GM23338 (cell line): ENCODE measurements at regions not wholly inside any gene's neighbourhood (a gene's known extent, or its start where the extent isn't known, plus 50 kb on each side); places are given as distances from the start of the nearest gene placed in this dataset.
A peak's percentile ranks its signal among the peaks of the same experiment; 100 is the strongest.

Experiments used
- CREB1 ChIP-seq: fragments of 250-450 bp; sonication (Bioruptor Pico); IDR thresholded peaks from 2 replicates; pipeline ENCODE4 v1.5.0; 2020; ENCODE audit warnings: low read depth, mild to moderate bottlenecking, moderate library complexity
- CTCF ChIP-seq, 2 experiments: fragments of 200-600 bp in 1 of 2; sonication (generic) in 1 of 2; conservative IDR thresholded peaks; 2 replicates each; pipeline versions ENCODE4 v1.5.1 to v1.6.1; 2016 to 2017; ENCODE audit warnings: antibody characterized with exemption in 2 of 2, low read depth in 2 of 2, mild to moderate bottlenecking in 2 of 2, moderate library complexity in 1 of 2
- EZH2 ChIP-seq: fragments of 200-600 bp; sonication (generic); IDR thresholded peaks from one replicate; pipeline ENCODE4 v1.8.0; 2017; ENCODE audit warnings: antibody characterized with exemption, mild to moderate bottlenecking, low read depth; ENCODE audit not compliant: unreplicated experiment
- POLR2AphosphoS5 ChIP-seq: IDR thresholded peaks from 2 replicates; pipeline ENCODE4 v1.6.1; 2016; ENCODE audit warnings: antibody characterized with exemption, low read depth
- REST ChIP-seq: IDR thresholded peaks from one replicate; pipeline ENCODE4 v1.6.1; 2018; ENCODE audit warnings: antibody characterized with exemption; ENCODE audit not compliant: unreplicated experiment
- STAT1 ChIP-seq: IDR thresholded peaks from one replicate; pipeline ENCODE4 v1.6.1; 2016; ENCODE audit warnings: antibody characterized with exemption; ENCODE audit not compliant: unreplicated experiment

- TF ChIP-seq CTCF (conservative IDR thresholded peaks at IDR 0.05; ENCODE audit: low read depth in 2 of 2), result peak; percentile 81 to 92
- TF ChIP-seq EZH2, result no peak
- no peak for TF ChIP-seq POLR2AphosphoS5
- TF ChIP-seq CREB1, result no peak
- TF ChIP-seq STAT1, result no peak
- no peak for TF ChIP-seq REST
Measured at GRCh38 chr1:70685300-70686286, 274.5 kb downstream of the CTH start.
